ENCODE measurements at regions not wholly inside any gene's neighbourhood (a gene's known extent, or its start where the extent isn't known, plus 50 kb on each side); places are given as distances from the start of the nearest gene placed in this dataset.

DNA sequence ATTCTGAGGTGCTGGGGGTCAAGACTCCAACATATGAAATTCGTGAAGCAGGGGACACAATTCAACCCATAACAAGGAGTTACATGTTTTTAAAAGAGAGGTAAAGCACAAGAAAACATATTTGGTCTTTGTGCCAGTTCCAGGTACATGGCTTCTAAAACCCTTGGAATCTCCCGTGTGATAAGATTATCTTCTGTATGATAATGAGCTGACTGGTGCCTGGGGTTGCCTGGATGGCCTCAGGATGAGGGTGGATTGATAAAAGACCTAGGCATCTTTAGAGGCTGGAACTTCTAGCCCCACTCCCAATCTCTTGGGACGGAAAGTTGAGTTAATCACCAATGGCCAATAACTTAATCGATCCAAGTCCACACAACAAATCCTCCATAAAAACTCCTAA is 87.0 kb downstream of the FAM217A start:
- H3K9me3 ChIP-seq = no peaks in the 10 kb centered on the region
- no peak overlapping the region for H3K4me3 ChIP-seq
- intact Hi-C loops (cut with DNase I) = loop anchor here (5.0 kb wide), 1 partner anchor 250 kb away; no protein-coding TSS in a partner anchor
- no peak overlapping the region for H3K27ac ChIP-seq
- H3K36me3 ChIP-seq = no peaks in the 10 kb centered on the region
- H3K27me3 ChIP-seq = no peaks in the 10 kb centered on the region
- H3K4me1 ChIP-seq = peaks cover 25% of the 10 kb centered on the region
- TF ChIP-seq POLR2AphosphoS5 (IDR thresholded peaks at IDR 0.05; ENCODE audit: insufficient read depth in 1 of 2, low read depth in 1 of 2) = no peak
- TF ChIP-seq CTCF (IDR thresholded peaks at IDR 0.05) = no peak
- TF ChIP-seq POLR2A (IDR thresholded peaks at IDR 0.05) = no peak
- no peak for DNase-seq (ENCODE audit: extremely low spot score in 2 of 2)

DNA sequence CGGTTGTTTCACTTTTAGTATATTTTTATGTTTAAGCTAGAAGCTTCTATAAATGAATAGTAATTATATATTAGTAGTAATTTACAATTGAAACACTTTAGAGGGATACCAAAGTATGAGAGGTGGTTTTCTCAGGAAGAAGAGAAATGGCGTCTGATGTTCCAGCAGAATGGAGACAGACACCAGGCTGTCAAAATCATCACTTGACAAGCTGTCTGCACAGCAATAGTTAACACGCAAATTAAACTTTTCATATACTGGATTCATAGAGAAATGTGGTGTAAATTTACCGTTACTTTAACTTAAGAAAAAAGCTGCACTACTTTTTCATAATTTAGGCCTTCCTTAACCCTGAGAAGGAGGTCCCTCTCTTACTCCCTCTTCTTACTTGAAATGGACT is 82.6 kb downstream of the FAM217A start:
- H3K27me3 ChIP-seq = no peaks in the 10 kb centered on the region
- no peaks in the 10 kb centered on the region for H3K36me3 ChIP-seq
- H3K4me1 ChIP-seq = peaks cover 18% of the 10 kb centered on the region
- DNase-seq (ENCODE audit: extremely low spot score in 2 of 2) = no peak
- no peak overlapping the region for H3K4me3 ChIP-seq
- no peak overlapping the region for H3K27ac ChIP-seq
- H3K9me3 ChIP-seq = no peaks in the 10 kb centered on the region
- TF ChIP-seq POLR2AphosphoS5 (IDR thresholded peaks at IDR 0.05; ENCODE audit: insufficient read depth in 1 of 2, low read depth in 1 of 2) (no peak), POLR2A (IDR thresholded peaks at IDR 0.05) (no peak), CTCF (IDR thresholded peaks at IDR 0.05) (no peak)
- intact Hi-C loops (cut with DNase I) = no loop called here

- Histone ChIP-seq H3K4me1 (peaks cover 18% of the 10 kb centered on the region), H3K36me3 (no peaks in the 10 kb centered on the region), H3K27me3 (no peaks in the 10 kb centered on the region), H3K9me3 (no peaks in the 10 kb centered on the region), H3K27ac (peak overlapping the region; percentile 3), H3K4me3 (no peak overlapping the region)
- intact Hi-C loops (cut with DNase I) = no loop called here
- no peak for DNase-seq (ENCODE audit: extremely low spot score in 2 of 2)
- TF ChIP-seq CTCF (IDR thresholded peaks at IDR 0.05) = no peak
Observed at GRCh38 chr6:3997177-3997770, 81.7 kb downstream of the FAM217A start.

- peaks cover 18% of the 10 kb centered on the region for H3K4me1 ChIP-seq
- intact Hi-C loops (cut with DNase I) = no loop called here
- DNase-seq (ENCODE audit: extremely low spot score in 2 of 2) = no peak
- TF ChIP-seq POLR2AphosphoS5 (IDR thresholded peaks at IDR 0.05; ENCODE audit: insufficient read depth in 1 of 2, low read depth in 1 of 2) (no peak), POLR2A (IDR thresholded peaks at IDR 0.05) (no peak), CTCF (IDR thresholded peaks at IDR 0.05) (no peak)
- H3K27me3 ChIP-seq = no peaks in the 10 kb centered on the region
- no peak overlapping the region for H3K27ac ChIP-seq
- no peaks in the 10 kb centered on the region for H3K9me3 ChIP-seq
- no peak overlapping the region for H3K4me3 ChIP-seq
- H3K36me3 ChIP-seq = no peaks in the 10 kb centered on the region
Observed at GRCh38 chr6:3999800-4000661, 78.9 kb downstream of the FAM217A start.

DNA sequence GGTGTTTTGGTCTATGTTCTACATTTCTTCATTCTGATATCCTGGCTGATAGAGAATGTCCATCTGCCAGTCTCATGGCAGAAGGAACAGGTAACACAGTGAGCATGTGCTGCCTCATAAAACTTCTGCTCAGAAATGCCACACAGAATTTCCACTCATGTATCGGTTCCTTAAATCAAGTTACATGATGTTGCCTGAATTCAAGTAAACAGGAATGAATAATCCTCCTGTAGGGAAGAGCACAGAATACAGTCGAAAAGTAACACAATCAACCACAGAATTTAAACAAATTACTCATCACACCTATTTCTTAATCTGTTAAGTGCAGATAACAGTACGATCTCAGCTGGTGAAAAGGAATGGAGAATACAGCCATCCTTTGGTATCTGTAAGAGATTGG is 74.7 kb downstream of the FAM217A start:
- no peak overlapping the region for H3K27ac ChIP-seq
- DNase-seq (ENCODE audit: extremely low spot score in 2 of 2) = no peak
- no peaks in the 10 kb centered on the region for H3K9me3 ChIP-seq
- H3K27me3 ChIP-seq = no peaks in the 10 kb centered on the region
- TF ChIP-seq CTCF (IDR thresholded peaks at IDR 0.05) (no peak), POLR2A (IDR thresholded peaks at IDR 0.05) (no peak), POLR2AphosphoS5 (IDR thresholded peaks at IDR 0.05; ENCODE audit: insufficient read depth in 1 of 2, low read depth in 1 of 2) (no peak)
- H3K4me3 ChIP-seq = no peak overlapping the region
- no peaks in the 10 kb centered on the region for H3K36me3 ChIP-seq
- no peaks in the 10 kb centered on the region for H3K4me1 ChIP-seq
- intact Hi-C loops (cut with DNase I) = no loop called here

All from vagina (tissue), 2 donors.